ENCODE measurements at regions not wholly inside any gene's neighbourhood (a gene's known extent, or its start where the extent isn't known, plus 50 kb on each side); places are given as distances from the start of the nearest gene placed in this dataset.

DNA sequence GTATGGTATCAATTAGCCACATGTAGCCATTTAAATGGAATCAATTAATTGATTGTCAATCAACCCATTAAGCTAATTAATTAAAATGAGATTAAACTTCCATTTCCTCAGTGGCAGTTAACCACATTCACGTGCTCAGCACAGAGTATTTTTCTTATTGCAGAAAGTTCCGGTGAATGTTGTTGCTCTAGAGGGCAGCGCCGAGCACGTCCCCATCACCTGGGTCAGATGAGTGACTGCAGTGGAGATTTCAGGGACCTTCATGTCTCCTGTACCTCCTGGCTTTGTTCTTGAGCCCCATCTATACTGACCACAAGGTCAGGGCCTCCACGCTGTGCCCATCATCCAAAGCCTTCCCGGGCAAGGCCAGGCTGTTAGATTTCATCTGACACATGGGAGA, 168.8 kb upstream of the MKI67 start:
- DNase-seq (ENCODE audit: extremely low read depth, insufficient read length), result no peak
- Histone ChIP-seq H3K27me3 (replicated peaks; ENCODE audit: control insufficient read depth, insufficient read depth, low read length) (no peaks in the 10 kb centered on the region), H3K4me3 (replicated peaks; ENCODE audit: low read depth, low read length) (no peak overlapping the region), H3K36me3 (ENCODE audit: control insufficient read depth, insufficient read depth, low read length) (no peaks in the 10 kb centered on the region)
- TF ChIP-seq, protein P1, sequence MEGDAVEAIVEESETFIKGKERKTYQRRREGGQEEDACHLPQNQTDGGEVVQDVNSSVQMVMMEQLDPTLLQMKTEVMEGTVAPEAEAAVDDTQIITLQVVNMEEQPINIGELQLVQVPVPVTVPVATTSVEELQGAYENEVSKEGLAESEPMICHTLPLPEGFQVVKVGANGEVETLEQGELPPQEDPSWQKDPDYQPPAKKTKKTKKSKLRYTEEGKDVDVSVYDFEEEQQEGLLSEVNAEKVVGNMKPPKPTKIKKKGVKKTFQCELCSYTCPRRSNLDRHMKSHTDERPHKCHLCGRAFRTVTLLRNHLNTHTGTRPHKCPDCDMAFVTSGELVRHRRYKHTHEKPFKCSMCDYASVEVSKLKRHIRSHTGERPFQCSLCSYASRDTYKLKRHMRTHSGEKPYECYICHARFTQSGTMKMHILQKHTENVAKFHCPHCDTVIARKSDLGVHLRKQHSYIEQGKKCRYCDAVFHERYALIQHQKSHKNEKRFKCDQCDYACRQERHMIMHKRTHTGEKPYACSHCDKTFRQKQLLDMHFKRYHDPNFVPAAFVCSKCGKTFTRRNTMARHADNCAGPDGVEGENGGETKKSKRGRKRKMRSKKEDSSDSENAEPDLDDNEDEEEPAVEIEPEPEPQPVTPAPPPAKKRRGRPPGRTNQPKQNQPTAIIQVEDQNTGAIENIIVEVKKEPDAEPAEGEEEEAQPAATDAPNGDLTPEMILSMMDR (IDR thresholded peaks at IDR 0.05; ENCODE audit: insufficient read depth, low read length, poor library complexity, severe bottlenecking), result no peak

DNA sequence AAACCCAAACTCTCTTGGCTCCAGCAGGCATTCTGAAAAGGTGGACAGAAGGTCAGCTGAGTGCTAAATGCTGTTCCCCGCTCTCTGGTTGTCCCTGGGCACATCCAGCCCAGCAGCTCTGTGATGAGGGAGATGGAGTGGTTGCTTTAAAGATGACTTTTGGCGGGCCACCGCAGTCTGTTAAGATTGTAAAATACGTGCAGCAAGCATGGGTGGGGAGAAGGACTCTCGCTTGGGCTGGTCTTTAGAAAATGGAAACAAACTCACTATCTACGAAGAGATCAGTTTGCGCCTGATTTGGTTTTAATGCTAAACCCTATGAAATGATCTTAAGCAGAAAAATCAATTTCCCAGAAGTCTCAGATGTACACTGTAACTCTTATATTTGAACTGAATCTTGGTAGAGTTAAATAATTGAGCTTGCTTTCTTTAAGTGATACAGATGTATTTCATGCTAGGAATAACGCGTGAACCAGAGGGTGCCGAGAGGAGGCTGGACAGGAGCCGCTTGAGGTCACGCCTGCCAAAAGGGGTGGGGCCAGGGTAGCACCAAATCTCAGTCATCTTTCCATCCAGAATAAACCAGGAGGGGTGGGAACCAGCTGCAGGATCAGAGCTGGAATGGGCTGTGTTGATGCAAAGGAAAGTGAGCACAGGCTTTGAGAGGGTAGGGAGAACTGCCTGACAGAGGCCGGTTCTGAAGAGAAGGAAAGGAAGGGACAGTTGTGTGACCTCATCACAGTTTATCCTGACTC, 170.2 kb upstream of the MKI67 start:
- H3K36me3 ChIP-seq (ENCODE audit: control insufficient read depth, insufficient read depth, low read length), result no peaks in the 10 kb centered on the region
- no peaks in the 10 kb centered on the region for H3K27me3 ChIP-seq (replicated peaks; ENCODE audit: control insufficient read depth, insufficient read depth, low read length)

DNA sequence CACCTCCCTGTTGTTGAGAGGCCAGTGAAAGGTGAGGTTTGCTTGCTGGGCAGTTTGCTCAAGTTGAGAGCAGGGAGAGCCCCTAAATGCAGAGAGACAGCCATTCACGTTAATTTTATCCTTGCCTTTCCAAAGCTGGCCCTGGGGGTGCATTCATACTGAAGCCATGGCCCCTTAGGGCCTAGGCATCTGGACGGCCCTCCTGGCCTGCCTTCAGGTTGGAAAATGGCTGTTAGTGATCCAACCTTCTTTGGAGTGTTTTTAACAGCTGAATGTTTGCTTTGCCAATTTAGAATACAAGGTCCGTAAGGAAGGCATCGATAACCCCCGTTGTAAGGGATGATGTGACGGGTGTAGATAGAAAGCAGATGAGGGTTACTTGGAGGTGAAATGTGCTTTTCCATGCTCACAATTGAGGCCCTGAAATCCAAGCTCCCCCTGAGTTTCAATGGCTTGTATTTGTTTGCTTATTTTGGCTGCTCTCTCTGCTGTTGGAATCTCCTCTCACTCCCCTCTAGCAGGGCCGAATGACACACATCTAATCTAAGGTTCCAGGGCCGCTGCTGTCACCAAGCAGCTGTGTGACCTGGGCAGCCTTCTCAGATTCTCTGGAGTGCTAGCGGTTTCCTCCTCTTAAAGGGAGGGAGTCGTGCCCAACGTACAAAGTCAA, 171.6 kb upstream of the MKI67 start:
- TF ChIP-seq, protein P1 (IDR thresholded peaks at IDR 0.05; ENCODE audit: insufficient read depth, low read length, poor library complexity, severe bottlenecking), result no peak
- DNase-seq (ENCODE audit: extremely low read depth, insufficient read length), result no peak
- H3K4me3 ChIP-seq (replicated peaks; ENCODE audit: low read depth, low read length), result no peak overlapping the region
- no peaks in the 10 kb centered on the region for H3K36me3 ChIP-seq (ENCODE audit: control insufficient read depth, insufficient read depth, low read length)
- no peaks in the 10 kb centered on the region for H3K27me3 ChIP-seq (replicated peaks; ENCODE audit: control insufficient read depth, insufficient read depth, low read length)

More for the DNA sequence above, 170.2 kb upstream of the MKI67 start:
- TF ChIP-seq, protein P1 (IDR thresholded peaks at IDR 0.05; ENCODE audit: insufficient read depth, low read length, poor library complexity, severe bottlenecking), result no peak
- no peak overlapping the region for H3K4me3 ChIP-seq (replicated peaks; ENCODE audit: low read depth, low read length)
- DNase-seq (ENCODE audit: extremely low read depth, insufficient read length), result no peak

DNA sequence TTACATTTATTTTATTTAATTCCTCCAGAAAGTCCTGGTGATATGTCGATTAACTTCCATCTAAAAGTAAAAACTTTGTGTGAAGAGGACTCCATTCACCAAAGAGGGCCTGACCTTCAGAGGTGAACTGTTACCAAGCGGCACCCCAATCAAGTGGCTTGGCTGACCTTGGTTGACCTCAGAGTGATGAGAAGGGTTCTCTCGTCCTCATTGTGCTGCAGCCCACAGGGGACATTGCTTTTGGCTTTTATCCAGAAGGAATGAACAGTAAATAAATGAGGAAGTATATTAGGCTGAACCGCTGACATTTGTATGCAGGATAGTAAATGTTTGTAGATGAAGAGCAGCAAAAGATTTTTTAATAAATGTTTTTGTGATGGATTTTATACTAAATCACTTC, 172.4 kb upstream of the MKI67 start:
- no peak for DNase-seq (ENCODE audit: extremely low read depth, insufficient read length)
- H3K36me3 ChIP-seq (ENCODE audit: control insufficient read depth, insufficient read depth, low read length), result no peaks in the 10 kb centered on the region
- no peak overlapping the region for H3K4me3 ChIP-seq (replicated peaks; ENCODE audit: low read depth, low read length)
- TF ChIP-seq, protein P1 (IDR thresholded peaks at IDR 0.05; ENCODE audit: insufficient read depth, low read length, poor library complexity, severe bottlenecking), result no peak
- H3K27me3 ChIP-seq (replicated peaks; ENCODE audit: control insufficient read depth, insufficient read depth, low read length), result no peaks in the 10 kb centered on the region

DNA sequence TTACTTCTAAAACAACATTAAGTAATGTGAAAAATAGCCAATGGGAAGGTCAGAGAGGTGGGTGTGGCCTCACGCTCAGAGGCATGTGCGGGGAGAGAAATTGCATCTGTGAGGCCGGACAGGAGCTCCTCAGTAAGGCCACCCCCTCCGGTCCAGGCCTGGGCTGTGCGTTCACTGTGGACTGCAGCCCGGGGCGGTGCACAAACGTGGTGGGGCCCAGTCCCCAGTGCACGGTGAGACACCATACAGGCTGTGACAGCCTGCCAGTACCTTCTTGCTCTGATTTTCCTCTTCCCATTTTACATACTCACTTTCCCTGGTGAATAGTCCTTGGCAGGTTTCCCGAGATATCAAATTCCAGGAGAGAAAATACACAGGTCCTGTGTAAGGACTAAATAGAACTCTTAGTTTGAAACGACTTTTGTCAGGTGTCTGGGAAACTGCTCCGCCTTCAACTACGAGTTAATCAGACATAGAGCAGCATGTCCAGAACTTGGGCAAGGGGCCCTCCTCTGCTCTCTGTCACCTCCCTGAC, 174.1 kb upstream of the MKI67 start:
- H3K36me3 ChIP-seq (ENCODE audit: control insufficient read depth, insufficient read depth, low read length), result no peaks in the 10 kb centered on the region
- H3K4me3 ChIP-seq (replicated peaks; ENCODE audit: low read depth, low read length), result no peak overlapping the region
- H3K27me3 ChIP-seq (replicated peaks; ENCODE audit: control insufficient read depth, insufficient read depth, low read length), result no peaks in the 10 kb centered on the region
- TF ChIP-seq, protein P1 (IDR thresholded peaks at IDR 0.05; ENCODE audit: insufficient read depth, low read length, poor library complexity, severe bottlenecking), result no peak
- DNase-seq (ENCODE audit: extremely low read depth, insufficient read length), result no peak

Measured in GM06990 (cell line).